ENCODE measurements at regions not wholly inside any gene's neighbourhood (a gene's known extent, or its start where the extent isn't known, plus 50 kb on each side); places are given as distances from the start of the nearest gene placed in this dataset.

- DNase-seq (no peak), ATAC-seq (no peak)
- Histone ChIP-seq H3K4me3 (no peak overlapping the region), H3K36me3 (ENCODE audit: low read depth) (no peaks in the 10 kb centered on the region), H3K9me3 (no peaks in the 10 kb centered on the region), H3K4me1 (ENCODE audit: low read depth) (no peaks in the 10 kb centered on the region)
- no peak for TF ChIP-seq CTCF (IDR thresholded peaks at IDR 0.05)
- intact Hi-C loops (cut with DNase I, micrococcal nuclease) = no loop called here
These were observed 216.1 kb upstream of the GRIK3 start for GRCh38 chr1:37250371-37250770.

- no peak for TF ChIP-seq CTCF (IDR thresholded peaks at IDR 0.05)
- DNase-seq (peak in 1 of 3 donors; percentile 9), ATAC-seq (no peak)
- H3K9me3 ChIP-seq = no peaks in the 10 kb centered on the region
- no peak overlapping the region for H3K4me3 ChIP-seq
- H3K4me1 ChIP-seq (ENCODE audit: low read depth) = no peaks in the 10 kb centered on the region
- no peaks in the 10 kb centered on the region for H3K36me3 ChIP-seq (ENCODE audit: low read depth)
- intact Hi-C loops (cut with DNase I, micrococcal nuclease) = no loop called here
These were observed 219.1 kb upstream of the ZC3H12A start for GRCh38 chr1:37255136-37255795.

- no peak overlapping the region for H3K4me3 ChIP-seq
- DNase-seq = no peak
- no peaks in the 10 kb centered on the region for H3K9me3 ChIP-seq
- intact Hi-C loops (cut with DNase I, micrococcal nuclease) = no loop called here
- H3K4me1 ChIP-seq (ENCODE audit: low read depth) = no peaks in the 10 kb centered on the region
- TF ChIP-seq CTCF (IDR thresholded peaks at IDR 0.05) = no peak
- ATAC-seq = no peak
- no peaks in the 10 kb centered on the region for H3K36me3 ChIP-seq (ENCODE audit: low read depth)
These were observed 218.5 kb upstream of the ZC3H12A start for GRCh38 chr1:37255868-37256267.

GRCh38 chr1:37257646-37258045 is 216.7 kb upstream of the ZC3H12A start:
- H3K9me3 ChIP-seq = no peaks in the 10 kb centered on the region
- intact Hi-C loops (cut with DNase I, micrococcal nuclease) = no loop called here
- H3K4me3 ChIP-seq = no peak overlapping the region
- DNase-seq (no peak), ATAC-seq (no peak)
- H3K36me3 ChIP-seq (ENCODE audit: low read depth) = no peaks in the 10 kb centered on the region
- no peaks in the 10 kb centered on the region for H3K4me1 ChIP-seq (ENCODE audit: low read depth)
- no peak for TF ChIP-seq CTCF (IDR thresholded peaks at IDR 0.05)

GRCh38 chr1:37258068-37258467 is 216.3 kb upstream of the ZC3H12A start:
- no peaks in the 10 kb centered on the region for H3K36me3 ChIP-seq (ENCODE audit: low read depth)
- no peak for DNase-seq
- no peak for ATAC-seq

More at GRCh38 chr1:37258068-37258467, 216.3 kb upstream of the ZC3H12A start:
- Histone ChIP-seq H3K4me3 (no peak overlapping the region), H3K4me1 (ENCODE audit: low read depth) (no peaks in the 10 kb centered on the region), H3K9me3 (no peaks in the 10 kb centered on the region)
- intact Hi-C loops (cut with DNase I, micrococcal nuclease) = no loop called here
- no peak for TF ChIP-seq CTCF (IDR thresholded peaks at IDR 0.05)

Measured in mucosa of descending colon (tissue), 3 donors.